ENCODE measurements at regions not wholly inside any gene's neighbourhood (a gene's known extent, or its start where the extent isn't known, plus 50 kb on each side); places are given as distances from the start of the nearest gene placed in this dataset.

GRCh38 chr2:118616432-118616831, 231.0 kb downstream of the EN1 start:
- WGBS, 2 donors: 79 to 87% methylated on average over 7 of the region's 7 CpGs
- Histone ChIP-seq H3K36me3 (ENCODE audit: control insufficient read depth in 2 of 2, insufficient read depth in 2 of 2, low read length in 1 of 2) (no peaks in the 10 kb centered on the region), H3K27ac (ENCODE audit: low read depth in 2 of 2, low read length in 1 of 2) (no peak overlapping the region), H3K4me3 (ENCODE audit: low read depth in 1 of 2, low read length in 2 of 2) (no peak overlapping the region), H3K4me1 (ENCODE audit: control insufficient read depth in 2 of 2, insufficient read depth in 2 of 2, low read length in 1 of 2) (no peaks in the 10 kb centered on the region), H3K27me3 (ENCODE audit: control insufficient read depth in 1 of 2, insufficient read depth in 2 of 2, low read length in 2 of 2) (no peaks in the 10 kb centered on the region), H3K9me3 (ENCODE audit: control insufficient read depth in 2 of 2, insufficient read depth in 1 of 2, low read depth in 1 of 2, low read length in 1 of 2) (no peaks in the 10 kb centered on the region)

GRCh38 chr2:118614841-118615271, 232.6 kb downstream of the EN1 start:
- Histone ChIP-seq H3K36me3 (ENCODE audit: control insufficient read depth in 2 of 2, insufficient read depth in 2 of 2, low read length in 1 of 2) (no peaks in the 10 kb centered on the region), H3K9me3 (ENCODE audit: control insufficient read depth in 2 of 2, insufficient read depth in 1 of 2, low read depth in 1 of 2, low read length in 1 of 2) (no peaks in the 10 kb centered on the region), H3K4me3 (ENCODE audit: low read depth in 1 of 2, low read length in 2 of 2) (no peak overlapping the region), H3K27me3 (ENCODE audit: control insufficient read depth in 1 of 2, insufficient read depth in 2 of 2, low read length in 2 of 2) (no peaks in the 10 kb centered on the region), H3K4me1 (ENCODE audit: control insufficient read depth in 2 of 2, insufficient read depth in 2 of 2, low read length in 1 of 2) (no peaks in the 10 kb centered on the region), H3K27ac (ENCODE audit: low read depth in 2 of 2, low read length in 1 of 2) (no peak overlapping the region)
- WGBS, 2 donors: 46 to 53% methylated on average over 8 of the region's 8 CpGs

- no peak overlapping the region for H3K27ac ChIP-seq (ENCODE audit: low read depth in 2 of 2, low read length in 1 of 2)
- 40 to 58% methylated on average over 2 of the region's 2 CpGs for WGBS, 2 donors
- no peaks in the 10 kb centered on the region for H3K36me3 ChIP-seq (ENCODE audit: control insufficient read depth in 2 of 2, insufficient read depth in 2 of 2, low read length in 1 of 2)
- no peaks in the 10 kb centered on the region for H3K4me1 ChIP-seq (ENCODE audit: control insufficient read depth in 2 of 2, insufficient read depth in 2 of 2, low read length in 1 of 2)
- H3K4me3 ChIP-seq (ENCODE audit: low read depth in 1 of 2, low read length in 2 of 2): no peak overlapping the region
- no peaks in the 10 kb centered on the region for H3K27me3 ChIP-seq (ENCODE audit: control insufficient read depth in 1 of 2, insufficient read depth in 2 of 2, low read length in 2 of 2)
- no peaks in the 10 kb centered on the region for H3K9me3 ChIP-seq (ENCODE audit: control insufficient read depth in 2 of 2, insufficient read depth in 1 of 2, low read depth in 1 of 2, low read length in 1 of 2)
Measured at GRCh38 chr2:118613737-118614136, 233.7 kb downstream of the EN1 start.

GRCh38 chr2:118611691-118612090, 235.8 kb downstream of the EN1 start:
- H3K4me1 ChIP-seq (ENCODE audit: control insufficient read depth in 2 of 2, insufficient read depth in 2 of 2, low read length in 1 of 2): no peaks in the 10 kb centered on the region
- H3K4me3 ChIP-seq (ENCODE audit: low read depth in 1 of 2, low read length in 2 of 2): no peak overlapping the region
- 85 to 88% methylated on average over 2 of the region's 2 CpGs for WGBS, 2 donors
- no peaks in the 10 kb centered on the region for H3K9me3 ChIP-seq (ENCODE audit: control insufficient read depth in 2 of 2, insufficient read depth in 1 of 2, low read depth in 1 of 2, low read length in 1 of 2)
- H3K36me3 ChIP-seq (ENCODE audit: control insufficient read depth in 2 of 2, insufficient read depth in 2 of 2, low read length in 1 of 2): no peaks in the 10 kb centered on the region
- no peak overlapping the region for H3K27ac ChIP-seq (ENCODE audit: low read depth in 2 of 2, low read length in 1 of 2)
- no peaks in the 10 kb centered on the region for H3K27me3 ChIP-seq (ENCODE audit: control insufficient read depth in 1 of 2, insufficient read depth in 2 of 2, low read length in 2 of 2)

GRCh38 chr2:118609138-118609537, 238.3 kb downstream of the EN1 start:
- no peaks in the 10 kb centered on the region for H3K4me1 ChIP-seq (ENCODE audit: control insufficient read depth in 2 of 2, insufficient read depth in 2 of 2, low read length in 1 of 2)
- H3K27ac ChIP-seq (ENCODE audit: low read depth in 2 of 2, low read length in 1 of 2): no peak overlapping the region
- 68 to 72% methylated on average over 4 of the region's 4 CpGs for WGBS, 2 donors
- H3K36me3 ChIP-seq (ENCODE audit: control insufficient read depth in 2 of 2, insufficient read depth in 2 of 2, low read length in 1 of 2): no peaks in the 10 kb centered on the region
- no peaks in the 10 kb centered on the region for H3K9me3 ChIP-seq (ENCODE audit: control insufficient read depth in 2 of 2, insufficient read depth in 1 of 2, low read depth in 1 of 2, low read length in 1 of 2)
- H3K4me3 ChIP-seq (ENCODE audit: low read depth in 1 of 2, low read length in 2 of 2): no peak overlapping the region
- H3K27me3 ChIP-seq (ENCODE audit: control insufficient read depth in 1 of 2, insufficient read depth in 2 of 2, low read length in 2 of 2): no peaks in the 10 kb centered on the region

GRCh38 chr2:118607641-118608040, 239.8 kb downstream of the EN1 start:
- H3K9me3 ChIP-seq (ENCODE audit: control insufficient read depth in 2 of 2, insufficient read depth in 1 of 2, low read depth in 1 of 2, low read length in 1 of 2): no peaks in the 10 kb centered on the region
- no peaks in the 10 kb centered on the region for H3K27me3 ChIP-seq (ENCODE audit: control insufficient read depth in 1 of 2, insufficient read depth in 2 of 2, low read length in 2 of 2)
- H3K4me3 ChIP-seq (ENCODE audit: low read depth in 1 of 2, low read length in 2 of 2): no peak overlapping the region
- 77 to 81% methylated on average over 6 of the region's 6 CpGs for WGBS, 2 donors
- H3K36me3 ChIP-seq (ENCODE audit: control insufficient read depth in 2 of 2, insufficient read depth in 2 of 2, low read length in 1 of 2): no peaks in the 10 kb centered on the region
- H3K4me1 ChIP-seq (ENCODE audit: control insufficient read depth in 2 of 2, insufficient read depth in 2 of 2, low read length in 1 of 2): no peaks in the 10 kb centered on the region
- H3K27ac ChIP-seq (ENCODE audit: low read depth in 2 of 2, low read length in 1 of 2): no peak overlapping the region

GRCh38 chr2:118604811-118605210, 242.6 kb downstream of the EN1 start:
- H3K4me3 ChIP-seq (ENCODE audit: low read depth in 1 of 2, low read length in 2 of 2): no peak overlapping the region
- whole genome bisulfite sequencing, 2 donors: 23 to 26% methylated on average over 2 of the region's 2 CpGs
- no peak overlapping the region for H3K27ac ChIP-seq (ENCODE audit: low read depth in 2 of 2, low read length in 1 of 2)

GRCh38 chr2:118604371-118604770, 243.1 kb downstream of the EN1 start:
- H3K27me3 ChIP-seq (ENCODE audit: control insufficient read depth in 1 of 2, insufficient read depth in 2 of 2, low read length in 2 of 2): no peaks in the 10 kb centered on the region
- 52 to 61% methylated on average over 4 of the region's 4 CpGs for WGBS, 2 donors
- no peaks in the 10 kb centered on the region for H3K36me3 ChIP-seq (ENCODE audit: control insufficient read depth in 2 of 2, insufficient read depth in 2 of 2, low read length in 1 of 2)
- no peaks in the 10 kb centered on the region for H3K4me1 ChIP-seq (ENCODE audit: control insufficient read depth in 2 of 2, insufficient read depth in 2 of 2, low read length in 1 of 2)
- peaks cover 0 to 3% of the 10 kb centered on the region in 2 donors for H3K9me3 ChIP-seq (ENCODE audit: control insufficient read depth in 2 of 2, insufficient read depth in 1 of 2, low read depth in 1 of 2, low read length in 1 of 2)
- H3K4me3 ChIP-seq (ENCODE audit: low read depth in 1 of 2, low read length in 2 of 2): no peak overlapping the region
- no peak overlapping the region for H3K27ac ChIP-seq (ENCODE audit: low read depth in 2 of 2, low read length in 1 of 2)

More at GRCh38 chr2:118604811-118605210, 242.6 kb downstream of the EN1 start:
- Histone ChIP-seq H3K9me3 (ENCODE audit: control insufficient read depth in 2 of 2, insufficient read depth in 1 of 2, low read depth in 1 of 2, low read length in 1 of 2) (peaks cover 0 to 3% of the 10 kb centered on the region in 2 donors), H3K4me1 (ENCODE audit: control insufficient read depth in 2 of 2, insufficient read depth in 2 of 2, low read length in 1 of 2) (no peaks in the 10 kb centered on the region), H3K36me3 (ENCODE audit: control insufficient read depth in 2 of 2, insufficient read depth in 2 of 2, low read length in 1 of 2) (no peaks in the 10 kb centered on the region), H3K27me3 (ENCODE audit: control insufficient read depth in 1 of 2, insufficient read depth in 2 of 2, low read length in 2 of 2) (no peaks in the 10 kb centered on the region)

- no peak overlapping the region for H3K4me3 ChIP-seq (ENCODE audit: low read depth in 1 of 2, low read length in 2 of 2)
- 73 to 75% methylated on average over 3 of the region's 3 CpGs for WGBS, 2 donors
- no peak overlapping the region for H3K27ac ChIP-seq (ENCODE audit: low read depth in 2 of 2, low read length in 1 of 2)
- H3K4me1 ChIP-seq (ENCODE audit: control insufficient read depth in 2 of 2, insufficient read depth in 2 of 2, low read length in 1 of 2): no peaks in the 10 kb centered on the region
- H3K36me3 ChIP-seq (ENCODE audit: control insufficient read depth in 2 of 2, insufficient read depth in 2 of 2, low read length in 1 of 2): no peaks in the 10 kb centered on the region
- H3K9me3 ChIP-seq (ENCODE audit: control insufficient read depth in 2 of 2, insufficient read depth in 1 of 2, low read depth in 1 of 2, low read length in 1 of 2): peaks cover 0 to 3% of the 10 kb centered on the region in 2 donors
- no peaks in the 10 kb centered on the region for H3K27me3 ChIP-seq (ENCODE audit: control insufficient read depth in 1 of 2, insufficient read depth in 2 of 2, low read length in 2 of 2)
Measured at GRCh38 chr2:118599141-118599540, 248.3 kb downstream of the EN1 start.

GRCh38 chr2:118596620-118597019, 250.8 kb downstream of the EN1 start:
- H3K36me3 ChIP-seq (ENCODE audit: control insufficient read depth in 2 of 2, insufficient read depth in 2 of 2, low read length in 1 of 2): no peaks in the 10 kb centered on the region
- 92 to 94% methylated on average over 6 of the region's 6 CpGs for WGBS, 2 donors
- no peaks in the 10 kb centered on the region for H3K4me1 ChIP-seq (ENCODE audit: control insufficient read depth in 2 of 2, insufficient read depth in 2 of 2, low read length in 1 of 2)
- H3K27ac ChIP-seq (ENCODE audit: low read depth in 2 of 2, low read length in 1 of 2): no peak overlapping the region
- H3K4me3 ChIP-seq (ENCODE audit: low read depth in 1 of 2, low read length in 2 of 2): no peak overlapping the region
- no peaks in the 10 kb centered on the region for H3K9me3 ChIP-seq (ENCODE audit: control insufficient read depth in 2 of 2, insufficient read depth in 1 of 2, low read depth in 1 of 2, low read length in 1 of 2)
- H3K27me3 ChIP-seq (ENCODE audit: control insufficient read depth in 1 of 2, insufficient read depth in 2 of 2, low read length in 2 of 2): no peaks in the 10 kb centered on the region
